BJ (cell line): ENCODE measurements at regions not wholly inside any gene's neighbourhood (a gene's known extent, or its start where the extent isn't known, plus 50 kb on each side); places are given as distances from the start of the nearest gene placed in this dataset.
A peak's percentile ranks its signal among the peaks of the same experiment; 100 is the strongest.

Experiments
- CTCF ChIA-PET: fragments of 350-600 bp; formaldehyde crosslinking; extraction: SDS; loops from one replicate; lab custom pipeline; 2021; ENCODE audit warnings: antibody characterized with exemption, inconsistent platforms; lab: Yijun Ruan, JAX
- POLR2A ChIA-PET: fragments of 300-600 bp; sonication (Branson Sonifier 250); formaldehyde crosslinking; extraction: SDS; loops from one replicate; lab custom pipeline; 2021; ENCODE audit warnings: antibody characterized with exemption; lab: Charles Lee
- DNase-seq: peaks from one replicate; pipeline ENCODE4 v3.0.0-alpha.2; 2011; ENCODE audit warnings: low read depth
- H3K27me3 ChIP-seq: 2 replicates; pipeline ENCODE4 v1.6.0; 2011; ENCODE audit warnings: low read length; ENCODE audit not compliant: control insufficient read depth, insufficient read depth
- H3K36me3 ChIP-seq: 2 replicates; pipeline ENCODE4 v1.5.1; 2011; ENCODE audit warnings: low read length; ENCODE audit not compliant: control insufficient read depth, insufficient read depth
- H3K4me3 ChIP-seq: 2 replicates; pipeline ENCODE4 v1.5.1; 2011; ENCODE audit warnings: low read depth, mild to moderate bottlenecking, control low read depth, low read length
- CTCF ChIP-seq: IDR thresholded peaks from 2 replicates; pipeline ENCODE4 v1.5.1; 2011; ENCODE audit warnings: low read depth, mild to moderate bottlenecking, control low read depth, inconsistent platforms, low read length, moderate library complexity; ENCODE audit not compliant: insufficient read depth

- DNase-seq: no peak
- no peaks in the 10 kb centered on the region for H3K36me3 ChIP-seq
- no peak for TF ChIP-seq CTCF
- ChIA-PET POLR2A (no interaction called here), CTCF (no interaction called here)
- H3K27me3 ChIP-seq: no peaks in the 10 kb centered on the region
- H3K4me3 ChIP-seq: no peak overlapping the region
These were observed 162.2 kb downstream of the TFEC start for GRCh38 chr7:115868369-115868768.

GRCh38 chr7:115864082-115864481, 166.5 kb downstream of the TFEC start:
- Histone ChIP-seq H3K27me3 (no peaks in the 10 kb centered on the region), H3K36me3 (no peaks in the 10 kb centered on the region), H3K4me3 (no peak overlapping the region)
- TF ChIP-seq CTCF: no peak
- no peak for DNase-seq
- ChIA-PET POLR2A (no interaction called here), CTCF (no interaction called here)

DNA sequence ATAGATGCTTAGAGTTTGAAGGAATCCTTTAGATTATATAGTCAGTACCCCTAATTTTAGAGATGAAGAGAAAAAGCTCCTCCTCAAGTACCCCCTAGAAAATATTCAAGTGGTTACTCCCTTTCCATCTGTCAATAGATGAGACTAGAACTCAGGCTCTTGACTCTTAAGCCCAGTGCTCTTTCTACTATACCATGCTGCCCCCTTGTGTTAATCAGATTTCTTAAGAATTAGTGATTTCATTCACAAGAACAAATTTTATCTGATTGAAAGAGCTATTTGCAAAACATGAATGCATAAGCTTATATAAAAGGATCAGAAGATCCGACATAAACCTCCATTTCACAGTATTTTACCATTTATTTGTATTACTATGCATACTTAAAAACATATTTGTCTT, 179.3 kb downstream of the TFEC start:
- POLR2A ChIA-PET: no interaction called here
- no peak overlapping the region for H3K4me3 ChIP-seq
- CTCF ChIA-PET: interaction anchor here (0.6 to 2.2 kb wide), 17 partner anchors 10 to 1828 kb away, joined by 3 to 13 read pairs (median 4); no protein-coding TSS in a partner anchor
- H3K27me3 ChIP-seq: no peaks in the 10 kb centered on the region
- no peaks in the 10 kb centered on the region for H3K36me3 ChIP-seq
- TF ChIP-seq CTCF: peak; percentile 45
- DNase-seq: peak; percentile 19

- no peak for DNase-seq
- Histone ChIP-seq H3K4me3 (no peak overlapping the region), H3K36me3 (no peaks in the 10 kb centered on the region), H3K27me3 (no peaks in the 10 kb centered on the region)
- ChIA-PET POLR2A (no interaction called here), CTCF (interaction anchor here (0.6 to 2.2 kb wide), 15 partner anchors 9 to 1828 kb away, joined by 3 to 13 read pairs (median 5); no protein-coding TSS in a partner anchor)
- no peak for TF ChIP-seq CTCF
These were observed 179.8 kb downstream of the TFEC start for GRCh38 chr7:115850774-115851173.

DNA sequence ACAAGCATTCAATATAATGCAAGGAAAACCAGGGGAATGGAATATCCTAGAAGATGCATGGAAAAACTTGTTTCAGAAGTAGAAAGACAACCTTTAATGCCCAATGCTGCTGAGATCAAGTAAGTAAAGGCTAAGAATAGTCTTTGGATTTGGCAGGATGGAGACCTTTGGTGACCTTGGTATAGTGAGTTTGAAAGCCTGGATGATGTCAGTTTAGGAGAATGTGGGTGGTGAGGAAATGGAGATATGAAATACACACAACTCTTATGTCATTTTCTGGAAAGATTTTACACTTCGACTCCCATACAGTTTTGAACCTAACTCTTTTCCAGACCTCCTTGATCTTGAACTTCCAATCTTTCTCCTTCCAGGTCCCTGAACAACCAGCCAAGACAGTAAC, 185.7 kb downstream of the TFEC start:
- ChIA-PET POLR2A (no interaction called here), CTCF (interaction anchor here (0.6 to 0.9 kb wide), 3 partner anchors 9 to 368 kb away, joined by 3 to 4 read pairs (median 4); no protein-coding TSS in a partner anchor)
- Histone ChIP-seq H3K27me3 (no peaks in the 10 kb centered on the region), H3K4me3 (no peak overlapping the region), H3K36me3 (no peaks in the 10 kb centered on the region)
- TF ChIP-seq CTCF: no peak
- DNase-seq: no peak
